ENCODE measurements at regions not wholly inside any gene's neighbourhood (a gene's known extent, or its start where the extent isn't known, plus 50 kb on each side); places are given as distances from the start of the nearest gene placed in this dataset.

DNA sequence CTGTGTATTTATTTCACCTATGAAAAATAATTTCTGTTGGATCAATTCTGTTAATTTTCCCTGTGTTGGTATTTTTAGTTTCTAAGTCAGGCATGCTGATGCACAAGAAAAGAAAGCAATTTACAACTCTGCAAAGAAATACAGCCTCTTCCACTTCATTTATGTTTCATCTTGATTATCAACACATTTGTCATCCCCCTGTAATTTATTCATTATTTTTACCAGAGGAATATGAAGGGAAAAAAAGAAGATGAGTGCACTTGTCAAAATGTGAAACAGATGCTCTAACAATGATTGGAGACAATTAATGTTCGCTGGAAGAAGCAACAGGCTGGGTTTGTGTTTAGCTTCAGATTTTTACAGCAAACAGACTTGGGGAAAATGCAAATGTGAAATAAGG is 958.5 kb upstream of the SEL1L start:
- no peak for DNase-seq

DNA sequence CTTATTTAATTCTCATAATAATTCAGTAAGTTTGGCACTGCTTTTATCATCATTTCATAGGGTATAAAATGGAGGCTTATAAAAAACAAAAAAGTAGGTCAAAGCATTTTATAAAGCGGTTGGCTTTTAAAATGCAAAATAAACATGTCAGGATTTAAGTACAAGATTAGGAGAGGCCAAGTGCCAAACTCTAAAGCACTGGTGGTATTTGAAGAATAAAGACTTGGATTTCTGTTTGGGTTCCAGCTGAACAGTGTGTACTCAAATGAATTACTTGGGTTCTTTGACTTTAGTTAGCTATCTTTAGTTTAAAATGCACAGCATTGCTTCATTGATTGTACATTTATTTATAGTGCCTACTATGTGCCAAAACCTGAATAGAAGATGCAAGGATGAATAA is 966.6 kb upstream of the SEL1L start:
- DNase-seq, result no peak

DNA sequence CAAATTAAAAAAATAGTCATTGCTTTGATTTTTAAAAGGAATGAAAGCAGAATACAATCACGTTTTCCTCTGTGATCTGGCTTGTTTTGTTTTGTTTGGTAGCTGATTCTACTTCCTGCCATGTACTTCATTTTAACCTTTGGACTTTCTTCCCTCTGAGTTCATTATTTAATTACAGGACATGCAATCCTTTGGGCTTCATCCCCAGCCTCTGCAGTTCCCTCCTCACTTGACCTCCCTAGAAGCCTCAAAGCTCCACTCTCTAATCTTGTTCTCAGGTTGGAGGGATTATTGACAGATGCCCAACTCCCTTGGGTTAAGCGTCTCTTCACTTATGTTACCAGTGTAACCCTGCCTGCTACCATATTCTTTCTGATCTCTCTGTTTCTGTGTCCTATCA is 967.9 kb upstream of the SEL1L start:
- no peak for DNase-seq

DNA sequence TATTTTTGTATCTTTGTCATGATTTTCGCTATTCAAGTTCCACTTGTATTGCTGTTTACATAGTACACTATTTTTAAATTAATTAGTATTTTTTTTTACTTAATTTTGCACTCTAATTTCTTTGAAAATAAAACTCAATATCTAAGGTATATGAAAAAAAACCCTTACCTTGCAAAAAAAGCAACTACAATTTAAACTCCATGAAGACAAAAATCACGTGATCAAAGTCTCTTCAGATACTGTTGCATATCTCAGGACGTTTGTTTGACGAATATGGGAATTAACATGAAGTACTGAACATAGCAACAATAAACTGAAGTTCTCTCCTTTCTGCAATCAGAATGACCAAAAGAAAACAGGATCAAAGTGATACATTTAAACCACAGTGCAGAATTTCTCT is 968.4 kb upstream of the SEL1L start:
- no peak for DNase-seq

DNA sequence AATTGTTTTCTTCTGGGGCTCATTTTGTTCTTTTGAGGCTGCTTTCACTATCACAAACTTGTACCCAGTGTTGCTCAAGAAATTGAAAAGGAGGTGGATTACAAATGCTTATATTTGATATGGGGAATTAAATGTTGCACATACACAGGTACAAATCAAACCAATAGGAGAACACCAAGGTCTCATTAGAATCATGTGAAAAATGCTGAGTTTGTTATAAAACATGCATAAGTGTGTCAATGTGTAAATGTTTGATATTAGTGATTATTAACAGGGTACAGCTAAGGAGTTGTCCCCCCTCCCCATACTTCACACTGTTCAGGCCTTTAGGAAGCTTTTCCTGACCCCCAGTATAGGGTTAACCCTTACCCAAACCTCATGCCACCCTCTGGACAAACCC is 971.2 kb upstream of the SEL1L start:
- no peak for DNase-seq

GRCh38 chr14:82510007-82510406 is 976.4 kb upstream of the SEL1L start:
- DNase-seq, result no peak

GRCh38 chr14:82511399-82511798 is 977.7 kb upstream of the SEL1L start:
- DNase-seq, result no peak

DNA sequence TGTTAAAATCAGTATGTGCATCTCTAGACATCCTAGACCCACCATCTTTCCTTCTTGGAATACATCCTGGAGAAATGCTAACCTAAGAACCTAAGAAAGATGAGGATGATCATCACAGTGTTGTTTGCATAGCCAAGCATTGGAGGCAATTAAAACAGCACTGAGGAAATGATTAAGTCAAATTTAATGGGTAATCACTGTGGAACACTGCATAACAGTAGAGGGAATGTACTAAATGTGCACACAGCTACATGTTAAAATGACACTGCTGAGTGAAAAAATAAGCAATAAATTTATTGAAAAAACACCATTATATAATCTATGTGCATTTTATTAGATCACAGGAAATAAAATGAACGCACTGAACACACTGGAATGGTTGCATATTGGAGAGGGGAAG is 987.1 kb upstream of the SEL1L start:
- DNase-seq, result no peak

DNA sequence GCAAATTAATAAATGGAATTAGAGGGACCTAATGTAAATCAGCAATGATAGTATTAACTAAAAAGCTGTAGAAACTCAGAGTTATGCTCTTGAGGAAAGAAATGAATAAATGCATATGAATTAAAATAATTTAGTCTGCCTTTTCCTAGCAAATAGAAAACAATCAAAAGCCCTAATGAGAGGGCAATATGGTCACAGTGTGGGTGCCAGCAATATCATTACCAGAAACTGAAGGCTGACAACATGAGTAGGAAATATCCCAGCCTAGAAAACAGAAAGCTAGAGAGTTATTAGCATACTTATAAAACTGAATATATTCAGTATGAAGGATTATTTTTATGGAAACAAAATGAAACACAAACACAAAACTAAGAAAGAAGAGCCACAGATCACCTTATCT is 987.5 kb upstream of the SEL1L start:
- DNase-seq, result no peak

GRCh38 chr14:82528016-82528415 is 994.4 kb upstream of the SEL1L start:
- no peak for DNase-seq

DNA sequence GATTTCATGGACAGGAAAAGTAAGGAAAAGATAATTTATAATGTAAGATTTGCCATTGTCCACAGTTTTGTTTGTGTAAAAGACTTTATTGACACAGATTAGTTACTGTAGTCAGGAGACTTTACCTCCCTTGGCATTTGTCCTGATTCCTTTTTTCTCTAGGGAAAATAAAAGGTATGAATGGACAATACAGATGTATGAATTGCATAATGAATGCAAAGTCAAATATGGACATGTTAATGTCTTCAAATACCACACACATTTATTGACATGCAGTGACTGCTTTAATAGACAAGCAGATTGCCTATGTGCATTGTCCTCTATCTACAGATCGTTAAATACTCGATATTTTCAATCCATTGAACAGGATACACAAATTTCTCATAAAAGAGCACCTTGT is 999.7 kb upstream of the SEL1L start:
- DNase-seq, result no peak

- no peak for DNase-seq
Observed at GRCh38 chr14:82536566-82536965, 1002.9 kb upstream of the SEL1L start.

- DNase-seq, result no peak
Observed at GRCh38 chr14:82537831-82538230, 1004.2 kb upstream of the SEL1L start.

DNA sequence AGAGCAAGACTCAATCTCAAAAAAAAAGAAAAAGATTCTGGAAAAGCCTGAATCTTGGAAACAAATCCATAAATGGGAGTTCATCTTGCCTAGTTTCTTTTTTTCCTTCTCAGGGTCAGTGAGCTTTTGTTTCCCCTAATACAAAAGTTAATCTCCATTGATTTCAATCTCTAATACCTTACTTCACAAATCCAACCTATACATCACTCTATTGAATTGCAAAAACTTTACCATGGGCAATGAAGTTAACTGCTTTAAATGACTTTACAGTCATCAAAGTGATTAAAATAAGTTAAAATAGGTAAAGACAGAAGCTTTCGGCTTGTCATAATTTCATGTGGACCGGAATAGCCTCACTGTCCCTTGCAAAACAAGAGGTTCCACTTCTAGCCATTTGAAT is 1012.7 kb upstream of the SEL1L start:
- DNase-seq, result no peak

GRCh38 chr14:82549306-82549990 is 1015.8 kb upstream of the SEL1L start:
- no peak for DNase-seq

DNA sequence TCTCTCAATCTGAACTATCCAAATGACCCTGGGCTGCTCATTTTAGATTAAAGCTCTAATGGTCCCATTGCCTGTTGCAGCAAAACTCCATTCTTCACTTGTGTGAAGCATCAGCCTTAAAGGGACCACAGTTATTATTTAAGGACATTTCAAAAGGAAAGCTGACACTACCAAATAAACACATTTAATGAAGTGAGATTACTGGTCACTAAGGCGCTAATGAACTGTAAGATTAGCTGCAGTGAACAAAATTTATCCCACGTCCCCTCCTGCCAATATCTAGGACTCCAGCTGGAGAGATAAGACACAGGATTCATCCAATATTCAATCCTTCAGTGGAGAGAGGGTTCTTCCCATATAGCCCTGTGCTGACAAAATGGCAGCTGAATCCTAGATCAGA is 1029.2 kb upstream of the SEL1L start:
- DNase-seq, result no peak

DNA sequence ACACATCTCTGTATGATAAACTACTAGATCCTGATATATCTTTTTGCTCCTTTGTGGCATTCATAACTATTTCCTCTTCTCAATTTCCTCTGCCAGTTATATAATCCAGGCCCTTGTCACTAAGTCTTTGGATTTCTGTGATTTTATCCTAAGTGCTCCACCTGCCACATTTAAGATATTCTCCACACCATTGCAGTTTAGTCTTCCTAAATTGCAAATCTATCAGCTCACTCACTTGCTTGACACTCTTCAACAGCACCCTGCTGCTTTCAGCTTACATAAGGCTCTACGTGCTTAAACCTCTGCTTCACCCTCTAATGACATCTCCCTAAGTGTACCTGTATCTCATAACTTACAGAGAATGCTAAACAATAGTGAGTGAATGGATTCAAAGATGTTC is 1032.2 kb upstream of the SEL1L start:
- no peak for DNase-seq

- DNase-seq, result no peak
Observed at GRCh38 chr14:82587226-82587625, 1053.6 kb upstream of the SEL1L start.

DNA sequence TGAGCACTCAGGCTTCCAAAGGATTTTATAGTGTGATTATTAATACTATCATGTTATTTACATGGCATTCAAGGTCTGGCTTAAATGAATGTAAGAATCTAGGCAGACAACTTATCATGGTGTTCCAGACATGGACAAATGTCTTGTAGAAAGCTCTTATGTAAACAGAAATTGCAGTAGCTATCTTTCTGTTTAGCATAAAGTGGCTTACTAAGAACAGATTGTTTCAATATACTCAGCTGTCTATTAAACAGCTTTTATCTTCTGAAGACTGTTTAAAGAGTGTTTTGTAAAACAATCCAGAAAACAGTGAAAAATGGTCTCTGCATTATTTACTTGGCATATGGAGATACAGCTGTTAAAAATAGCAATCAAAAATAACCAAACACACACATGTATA is 1061.8 kb upstream of the SEL1L start:
- DNase-seq, result no peak

DNA sequence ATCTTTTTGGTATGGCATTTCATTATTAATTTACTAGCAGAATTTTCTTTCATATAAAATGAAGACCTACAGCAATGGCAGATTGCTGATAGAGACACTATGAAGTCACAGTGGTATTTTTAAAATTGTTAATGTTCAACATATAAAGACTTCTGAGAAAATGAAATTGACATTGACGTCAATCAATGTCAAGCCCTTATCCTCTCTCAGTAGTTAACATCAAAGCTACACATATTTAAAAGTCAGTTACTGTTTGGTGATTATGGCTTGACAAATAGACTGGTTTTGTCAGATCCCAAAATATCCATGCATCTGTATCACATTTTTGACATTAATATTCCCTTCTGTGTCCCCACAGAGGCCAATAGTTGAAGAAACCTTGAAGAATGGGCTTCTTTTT is 1069.1 kb upstream of the SEL1L start:
- DNase-seq, result no peak

- DNase-seq, result no peak
Observed at GRCh38 chr14:82604819-82605218, 1071.2 kb upstream of the SEL1L start.

DNA sequence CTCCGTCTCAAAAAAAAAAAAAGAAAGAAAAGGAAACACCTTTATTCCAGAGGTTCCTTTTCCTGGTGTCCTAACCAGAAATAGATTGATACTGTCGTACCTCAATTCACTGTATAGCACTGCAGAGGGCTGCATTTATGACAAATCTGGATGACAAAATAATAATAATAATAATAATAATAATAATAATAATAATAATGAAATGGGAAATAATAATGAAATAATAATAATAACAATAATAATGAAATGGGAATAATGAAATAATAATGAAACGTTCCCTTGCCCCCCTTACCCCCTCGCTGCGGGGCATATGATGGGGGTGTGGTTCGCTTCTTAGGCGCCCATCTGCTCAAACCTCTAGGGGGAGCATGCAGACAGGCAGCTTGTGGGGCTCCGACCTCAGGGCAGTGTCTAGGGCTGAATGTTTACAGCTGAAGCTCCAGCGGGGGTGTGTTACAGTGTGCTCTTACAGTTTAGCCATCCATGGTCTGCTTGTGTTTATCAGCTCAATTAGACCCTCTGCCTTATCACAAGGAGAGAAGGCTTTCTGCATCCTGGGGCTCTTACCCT is 1088.3 kb upstream of the SEL1L start:
- no peak for DNase-seq

- no peak for DNase-seq
Observed at GRCh38 chr14:82626156-82627066, 1092.8 kb upstream of the SEL1L start.

- no peak for DNase-seq
Observed at GRCh38 chr14:82635915-82636314, 1102.3 kb upstream of the SEL1L start.

All from suppressor macrophage treated with lipopolysaccharide for 1 hour (primary cell).